PC-9 (cell line): ENCODE measurements at regions not wholly inside any gene's neighbourhood (a gene's known extent, or its start where the extent isn't known, plus 50 kb on each side); places are given as distances from the start of the nearest gene placed in this dataset.
"Not testable (repeated sequence)": the region's sequence is repeated elsewhere in the genome, so short reads cannot be mapped to it uniquely, and the experiment has no call there.

Experiments used
- BruUV-seq: library from RNA; stranded (reverse); fragments of 400-500 nt; replicated peaks from 2 replicates; lab custom pipeline; 2021; lab: Mats Ljungman, UMichigan
- CTCF ChIA-PET: fragments of 300-600 bp; sonication (Branson Sonifier 250); formaldehyde crosslinking; loops from one replicate; lab custom pipeline; 2022; ENCODE audit warnings: antibody characterized with exemption; lab: Charles Lee
- POLR2A ChIA-PET: fragments of 300-600 bp; sonication (Branson Sonifier 250); formaldehyde crosslinking; loops from one replicate; lab custom pipeline; 2022; ENCODE audit warnings: antibody characterized with exemption; ENCODE audit not compliant: unreplicated experiment; lab: Charles Lee
- DNase-seq, 2 experiments: peaks; one replicate each; pipeline versions ENCODE4 v3.0.0 to v3.0.0-alpha.2; 2015 to 2022; ENCODE audit warnings: mixed read lengths in 1 of 2
- H2AFZ ChIP-seq: fragments of 200-600 bp; sonication (generic); 2 replicates; pipeline ENCODE4 v1.8.1; 2017; ENCODE audit warnings: antibody characterized with exemption
- H3F3A ChIP-seq: fragments of 200-600 bp; sonication (generic); 2 replicates; pipeline ENCODE4 v1.8.1; 2017; ENCODE audit warnings: antibody characterized with exemption, mild to moderate bottlenecking, low read depth; ENCODE audit not compliant: insufficient read depth
- H3K27ac ChIP-seq: fragments of 200-600 bp; sonication (generic); 2 replicates; pipeline ENCODE4 v1.6.1; 2016; ENCODE audit warnings: mixed run types
- H3K27me3 ChIP-seq: fragments of 200-600 bp; sonication (generic); 2 replicates; pipeline ENCODE4 v1.6.1; 2016; ENCODE audit warnings: low read depth, mixed run types; ENCODE audit not compliant: insufficient read depth
- H3K36me3 ChIP-seq: fragments of 200-600 bp; sonication (generic); 2 replicates; pipeline ENCODE4 v1.6.1; 2016; ENCODE audit warnings: low read depth, mixed run types
- H3K4me1 ChIP-seq: fragments of 200-600 bp; sonication (generic); replicated peaks from 2 replicates; pipeline ENCODE4 v1.6.1; 2016; ENCODE audit warnings: mixed run types; ENCODE audit not compliant: insufficient read depth
- H3K4me2 ChIP-seq: fragments of 200-600 bp; sonication (generic); 2 replicates; pipeline ENCODE4 v1.6.1; 2017; ENCODE audit warnings: mixed run types
- H3K4me3 ChIP-seq: fragments of 200-600 bp; sonication (generic); 2 replicates; pipeline ENCODE4 v1.6.1; 2016; ENCODE audit warnings: mixed run types
- H3K79me2 ChIP-seq: fragments of 200-600 bp; sonication (generic); 2 replicates; pipeline ENCODE4 v1.6.1; 2017; ENCODE audit warnings: low read depth, mixed run types
- H3K9me2 ChIP-seq: fragments of 200-600 bp; sonication (generic); 2 replicates; pipeline ENCODE4 v1.8.1; 2017; ENCODE audit warnings: mild to moderate bottlenecking; ENCODE audit not compliant: insufficient read depth
- H3K9me3 ChIP-seq: fragments of 200-600 bp; sonication (generic); 2 replicates; pipeline ENCODE4 v1.8.1; 2016; ENCODE audit warnings: low read depth; ENCODE audit not compliant: insufficient read depth
- H4K20me1 ChIP-seq: fragments of 200-600 bp; sonication (generic); 2 replicates; pipeline ENCODE4 v1.8.1; 2017; ENCODE audit not compliant: insufficient read depth
- EZH2 ChIP-seq: fragments of 200-600 bp; sonication (generic); IDR thresholded peaks from 2 replicates; pipeline ENCODE4 v1.8.0; 2017; ENCODE audit warnings: antibody characterized with exemption, low read depth
- intact Hi-C: fragments of 100-400 bp; cut with micrococcal nuclease; formaldehyde crosslinking; loops from one replicate; pipeline ENCODE4 v1.10.0; 2022; ENCODE audit not compliant: unreplicated experiment
- TF ChIP-seq, protein P1 (sequence below): fragments of 200-600 bp; sonication (generic); conservative IDR thresholded peaks from 2 replicates; pipeline ENCODE4 v1.6.1; 2017; ENCODE audit warnings: mixed run types, antibody characterized with exemption, mild to moderate bottlenecking, moderate library complexity

- Histone ChIP-seq H3K27me3 (no peaks in the 10 kb centered on the region), H2AFZ (no peak overlapping the region), H3K79me2 (no peaks in the 10 kb centered on the region), H3K4me2 (no peak overlapping the region), H3K36me3 (no peaks in the 10 kb centered on the region), H4K20me1 (no peaks in the 10 kb centered on the region), H3K4me3 (no peak overlapping the region), H3K27ac (no peak overlapping the region), H3K4me1 (no peaks in the 10 kb centered on the region), H3K9me2 (no peaks in the 10 kb centered on the region), H3F3A (no peaks in the 10 kb centered on the region), H3K9me3 (no peaks in the 10 kb centered on the region)
- TF ChIP-seq, protein P1, sequence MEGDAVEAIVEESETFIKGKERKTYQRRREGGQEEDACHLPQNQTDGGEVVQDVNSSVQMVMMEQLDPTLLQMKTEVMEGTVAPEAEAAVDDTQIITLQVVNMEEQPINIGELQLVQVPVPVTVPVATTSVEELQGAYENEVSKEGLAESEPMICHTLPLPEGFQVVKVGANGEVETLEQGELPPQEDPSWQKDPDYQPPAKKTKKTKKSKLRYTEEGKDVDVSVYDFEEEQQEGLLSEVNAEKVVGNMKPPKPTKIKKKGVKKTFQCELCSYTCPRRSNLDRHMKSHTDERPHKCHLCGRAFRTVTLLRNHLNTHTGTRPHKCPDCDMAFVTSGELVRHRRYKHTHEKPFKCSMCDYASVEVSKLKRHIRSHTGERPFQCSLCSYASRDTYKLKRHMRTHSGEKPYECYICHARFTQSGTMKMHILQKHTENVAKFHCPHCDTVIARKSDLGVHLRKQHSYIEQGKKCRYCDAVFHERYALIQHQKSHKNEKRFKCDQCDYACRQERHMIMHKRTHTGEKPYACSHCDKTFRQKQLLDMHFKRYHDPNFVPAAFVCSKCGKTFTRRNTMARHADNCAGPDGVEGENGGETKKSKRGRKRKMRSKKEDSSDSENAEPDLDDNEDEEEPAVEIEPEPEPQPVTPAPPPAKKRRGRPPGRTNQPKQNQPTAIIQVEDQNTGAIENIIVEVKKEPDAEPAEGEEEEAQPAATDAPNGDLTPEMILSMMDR: no peak
- CTCF ChIA-PET: no interaction called here
- POLR2A ChIA-PET: no interaction called here
- intact Hi-C loops: no loop called here
- BruUV-seq: no TSS peak
- no peak for DNase-seq
Observed at GRCh38 chr21:23809573-23809972, 1797.7 kb downstream of the MRPL39 start.

GRCh38 chr21:23806966-23807548 is 1800.2 kb downstream of the MRPL39 start:
- H3F3A ChIP-seq, H3K36me3 ChIP-seq, H3K27ac ChIP-seq, intact Hi-C loops, H3K27me3 ChIP-seq, DNase-seq, BruUV-seq, POLR2A ChIA-PET, H3K4me2 ChIP-seq, H3K9me3 ChIP-seq, H2AFZ ChIP-seq, H4K20me1 ChIP-seq, H3K4me3 ChIP-seq, H3K79me2 ChIP-seq, H3K4me1 ChIP-seq, H3K9me2 ChIP-seq: not testable (repeated sequence)
- CTCF ChIA-PET: interaction anchor here (0.6 kb wide), 1 partner anchor 1579 kb away, joined by 3 read pairs; no protein-coding TSS in a partner anchor

DNA sequence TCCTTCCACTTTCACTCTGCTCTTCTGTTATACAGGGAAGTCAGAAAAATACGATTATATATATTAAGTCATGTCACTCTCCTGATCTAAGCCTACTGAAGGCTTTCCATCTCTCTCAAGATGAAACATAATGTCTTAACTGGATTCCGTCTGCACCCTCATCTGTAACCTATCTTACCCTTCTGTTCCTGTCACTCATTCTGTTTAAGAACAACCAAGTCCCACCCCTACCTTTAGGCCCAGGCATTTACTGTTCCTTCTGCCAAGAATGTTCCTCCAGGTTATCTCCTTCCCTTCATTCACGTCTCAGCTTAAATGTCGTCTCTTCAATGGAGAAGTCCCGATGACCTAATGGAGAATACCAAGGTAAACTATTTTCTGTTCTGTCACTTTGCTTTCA is 1802.4 kb downstream of the MRPL39 start:
- no peak overlapping the region for H3K4me2 ChIP-seq
- no TSS peak for BruUV-seq
- H3K4me3 ChIP-seq: no peak overlapping the region
- no peak overlapping the region for H3K27ac ChIP-seq
- no peaks in the 10 kb centered on the region for H3K79me2 ChIP-seq
- no peaks in the 10 kb centered on the region for H3K36me3 ChIP-seq
- no peaks in the 10 kb centered on the region for H3F3A ChIP-seq
- no peaks in the 10 kb centered on the region for H3K4me1 ChIP-seq
- DNase-seq: no peak
- H3K9me2 ChIP-seq: no peaks in the 10 kb centered on the region
- POLR2A ChIA-PET: no interaction called here
- no peaks in the 10 kb centered on the region for H3K9me3 ChIP-seq
- CTCF ChIA-PET: no interaction called here
- intact Hi-C loops: no loop called here
- H2AFZ ChIP-seq: no peak overlapping the region
- no peaks in the 10 kb centered on the region for H4K20me1 ChIP-seq
- H3K27me3 ChIP-seq: no peaks in the 10 kb centered on the region
- TF ChIP-seq, protein P1: no peak
- no peak for TF ChIP-seq EZH2

DNA sequence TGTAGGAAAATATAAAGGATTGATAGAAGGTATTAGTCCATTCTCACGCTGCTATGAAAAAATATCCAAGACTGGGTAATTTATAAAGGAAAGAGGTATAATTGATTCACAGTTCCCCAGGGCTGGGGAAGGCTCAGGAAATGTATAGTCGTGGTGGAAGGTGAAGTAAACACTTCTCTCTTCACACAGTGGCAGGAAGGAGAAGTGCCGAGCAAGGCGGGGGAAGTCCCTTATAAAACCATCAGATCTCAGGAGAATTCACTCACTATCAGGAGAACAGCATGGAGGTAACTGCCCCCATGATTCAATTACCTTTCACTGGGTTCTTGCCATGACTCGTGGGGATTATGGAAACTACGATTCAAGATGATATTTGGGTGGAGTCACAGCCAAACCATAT is 1806.0 kb downstream of the MRPL39 start:
- CTCF ChIA-PET: no interaction called here

More for the DNA sequence above, 1806.0 kb downstream of the MRPL39 start:
- TF ChIP-seq, protein P1: no peak
- TF ChIP-seq EZH2: no peak
- Histone ChIP-seq H3K9me3 (no peaks in the 10 kb centered on the region), H2AFZ (no peak overlapping the region), H3K4me2 (no peak overlapping the region), H3K36me3 (no peaks in the 10 kb centered on the region), H3K27ac (no peak overlapping the region), H3K9me2 (no peaks in the 10 kb centered on the region), H3K79me2 (no peaks in the 10 kb centered on the region), H3K4me1 (no peaks in the 10 kb centered on the region), H3F3A (no peaks in the 10 kb centered on the region), H3K27me3 (no peaks in the 10 kb centered on the region), H4K20me1 (no peaks in the 10 kb centered on the region), H3K4me3 (no peak overlapping the region)
- POLR2A ChIA-PET: no interaction called here
- DNase-seq: no peak
- no TSS peak for BruUV-seq
- intact Hi-C loops: no loop called here
